CD8-positive, alpha-beta memory T cell (primary cell): ENCODE measurements at regions not wholly inside any gene's neighbourhood (a gene's known extent, or its start where the extent isn't known, plus 50 kb on each side); places are given as distances from the start of the nearest gene placed in this dataset.

Experiments used
- CTCF ChIA-PET: fragments of 350-600 bp; sonication (Branson Sonifier 250); formaldehyde crosslinking; loops from one replicate; lab custom pipeline; 2021; ENCODE audit warnings: antibody characterized with exemption; lab: Charles Lee
- POLR2A ChIA-PET: fragments of 350-600 bp; sonication (Branson Sonifier 250); formaldehyde crosslinking; loops from one replicate; lab custom pipeline; 2021; ENCODE audit warnings: antibody characterized with exemption; lab: Charles Lee
- DNase-seq, 5 donors: peaks; one replicate each; pipeline versions ENCODE4 v3.0.0 to v3.0.0-alpha.2; 2020 to 2022; ENCODE audit warnings: mixed read lengths in 1 of 5
- H3K27ac ChIP-seq: one replicate; pipeline ENCODE4 v1.7.0; 2013; ENCODE audit warnings: low read depth, mild to moderate bottlenecking, low read length, moderate library complexity
- H3K27me3 ChIP-seq: 2 replicates; pipeline ENCODE4 v1.7.0; 2013; ENCODE audit warnings: low read length, mild to moderate bottlenecking; ENCODE audit not compliant: insufficient read depth, poor library complexity, severe bottlenecking
- H3K36me3 ChIP-seq: 2 replicates; pipeline ENCODE4 v1.7.0; 2013; ENCODE audit warnings: mild to moderate bottlenecking, low read length, moderate library complexity; ENCODE audit not compliant: insufficient read depth
- H3K4me1 ChIP-seq: 2 replicates; pipeline ENCODE4 v1.7.0; 2013; ENCODE audit warnings: mild to moderate bottlenecking, low read length, moderate library complexity; ENCODE audit not compliant: insufficient read depth
- H3K4me3 ChIP-seq: 2 replicates; pipeline ENCODE4 v1.7.0; 2013; ENCODE audit warnings: mild to moderate bottlenecking, low read length
- H3K9me3 ChIP-seq: 2 replicates; pipeline ENCODE4 v1.7.0; 2013; ENCODE audit warnings: mild to moderate bottlenecking, low read length
- H3K27ac Mint-ChIP-seq, 8 donors: one replicate each; pipeline ENCODE4 v1.8.0; 2020 to 2021; ENCODE audit warnings: mixed read lengths in 8 of 8, mild to moderate bottlenecking in 6 of 8, inconsistent platforms in 3 of 8, moderate library complexity in 3 of 8
- H3K27me3 Mint-ChIP-seq, 2 donors: one replicate each; pipeline ENCODE4 v1.8.0; 2020 to 2021; ENCODE audit warnings: mixed read lengths in 2 of 2, mild to moderate bottlenecking in 1 of 2, moderate library complexity in 1 of 2
- H3K36me3 Mint-ChIP-seq, 3 donors: one replicate each; pipeline ENCODE4 v1.8.0; 2020 to 2021; ENCODE audit warnings: mixed read lengths in 3 of 3, inconsistent platforms in 1 of 3, mild to moderate bottlenecking in 1 of 3
- H3K4me1 Mint-ChIP-seq, 3 donors: one replicate each; pipeline ENCODE4 v1.8.0; 2020 to 2021; ENCODE audit warnings: mixed read lengths in 3 of 3, inconsistent platforms in 1 of 3, mild to moderate bottlenecking in 1 of 3
- H3K4me3 Mint-ChIP-seq, 7 donors: one replicate each; pipeline ENCODE4 v1.8.0; 2020 to 2021; ENCODE audit warnings: mixed read lengths in 7 of 7, mild to moderate bottlenecking in 6 of 7, moderate library complexity in 4 of 7, inconsistent platforms in 2 of 7
- H3K9me3 Mint-ChIP-seq, 5 donors: one replicate each; pipeline ENCODE4 v1.8.0; 2020 to 2022; ENCODE audit warnings: mixed read lengths in 5 of 5, mild to moderate bottlenecking in 3 of 5, moderate library complexity in 2 of 5, inconsistent platforms in 1 of 5

DNA sequence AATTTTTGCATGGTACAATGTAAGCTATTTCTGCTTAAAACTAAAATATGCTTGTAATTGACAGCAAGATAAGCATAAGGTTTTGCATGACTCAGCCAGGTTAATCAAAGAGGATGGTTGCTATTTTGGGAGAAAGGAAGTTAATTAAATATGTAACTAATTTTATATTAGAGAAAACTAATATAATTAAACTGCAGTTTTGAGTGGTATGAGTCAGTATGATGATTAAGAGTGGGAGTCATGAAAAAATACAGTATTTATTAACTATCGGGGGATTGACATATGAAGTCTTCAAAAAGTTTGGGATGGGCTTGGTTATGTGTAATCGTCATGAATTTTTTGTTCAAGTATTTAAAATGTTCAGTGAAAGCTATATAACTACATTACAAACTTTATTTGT, 54.0 kb upstream of the CDK20 start:
- Histone ChIP-seq H3K36me3 (no peaks in the 10 kb centered on the region), H3K27ac (no peak overlapping the region), H3K4me1 (no peaks in the 10 kb centered on the region), H3K9me3 (no peaks in the 10 kb centered on the region), H3K27me3 (no peaks in the 10 kb centered on the region), H3K4me3 (no peak overlapping the region)
- POLR2A ChIA-PET: no interaction called here
- no peaks in the 10 kb centered on the region for H3K36me3 Mint-ChIP-seq
- H3K27ac Mint-ChIP-seq: no peak overlapping the region
- no peaks in the 10 kb centered on the region for H3K9me3 Mint-ChIP-seq
- H3K27me3 Mint-ChIP-seq: peaks cover 7 to 24% of the 10 kb centered on the region in 2 donors
- CTCF ChIA-PET: no interaction called here
- H3K4me3 Mint-ChIP-seq: no peak overlapping the region
- no peak for DNase-seq
- no peaks in the 10 kb centered on the region for H3K4me1 Mint-ChIP-seq

DNA sequence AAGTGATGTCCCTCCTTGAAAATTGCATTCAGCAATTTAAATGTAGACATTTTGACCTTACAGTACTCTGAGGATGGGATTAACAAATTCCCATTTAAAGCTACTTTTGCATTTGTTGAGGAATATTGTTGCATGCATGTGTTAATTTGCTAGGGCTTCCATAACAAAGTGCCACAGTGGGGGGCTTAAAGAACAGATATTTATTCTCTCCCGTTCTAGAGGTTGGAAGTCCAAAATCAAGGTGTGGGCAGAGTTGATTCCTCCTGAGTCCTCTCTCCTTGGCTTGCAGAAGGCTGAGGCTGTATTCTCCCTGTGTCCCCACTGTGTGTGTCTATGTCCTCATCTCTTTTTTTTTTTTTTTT, 51.8 kb upstream of the CDK20 start:
- ChIA-PET CTCF (interaction anchor here (0.7 kb wide), 1 partner anchor 50 kb away, joined by 3 read pairs; no protein-coding TSS in a partner anchor), POLR2A (no interaction called here)
- H3K27ac ChIP-seq: no peak overlapping the region
- no peaks in the 10 kb centered on the region for H3K4me1 ChIP-seq
- peaks cover 5 to 17% of the 10 kb centered on the region in 2 donors for H3K27me3 Mint-ChIP-seq
- no peaks in the 10 kb centered on the region for H3K9me3 Mint-ChIP-seq
- no peaks in the 10 kb centered on the region for H3K4me1 Mint-ChIP-seq
- H3K4me3 Mint-ChIP-seq: no peak overlapping the region
- H3K36me3 ChIP-seq: no peaks in the 10 kb centered on the region
- H3K27ac Mint-ChIP-seq: no peak overlapping the region
- no peak for DNase-seq
- no peaks in the 10 kb centered on the region for H3K36me3 Mint-ChIP-seq
- no peaks in the 10 kb centered on the region for H3K9me3 ChIP-seq
- no peaks in the 10 kb centered on the region for H3K27me3 ChIP-seq
- H3K4me3 ChIP-seq: no peak overlapping the region

DNA sequence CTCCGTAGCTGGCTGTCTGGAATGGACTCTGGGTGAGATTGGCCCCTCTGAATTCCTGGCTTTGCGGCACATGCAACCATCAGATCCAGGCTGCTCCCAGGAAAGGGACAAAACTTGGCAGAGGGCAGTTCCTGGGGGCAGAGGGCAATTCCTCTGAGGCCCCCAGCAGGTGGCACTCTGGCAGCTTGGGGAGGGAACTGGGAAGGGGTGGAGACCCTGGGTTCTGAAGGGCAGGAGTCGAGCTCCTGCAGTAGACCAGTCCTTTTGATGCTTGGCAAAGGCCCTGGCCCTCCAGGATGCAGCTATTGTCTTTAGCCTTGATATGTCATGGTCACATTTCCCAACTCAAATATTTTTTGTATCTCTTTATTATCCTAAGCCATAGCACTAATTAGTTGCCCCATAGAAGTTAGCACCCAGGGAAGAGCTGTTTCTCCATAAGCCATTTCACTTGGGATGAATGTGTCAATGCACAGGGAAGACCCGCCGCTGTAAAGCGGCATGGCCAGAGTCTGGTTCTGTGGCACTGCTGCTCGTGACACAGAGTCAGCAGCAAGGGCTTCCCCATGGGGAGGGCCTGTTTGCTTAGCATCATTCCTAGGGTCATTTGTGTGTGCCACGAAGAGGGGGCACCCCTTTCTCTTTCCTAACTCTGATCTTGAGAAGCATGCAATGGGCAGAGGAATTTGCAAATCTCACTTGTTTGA, 51.2 kb upstream of the CDK20 start:
- H3K4me1 Mint-ChIP-seq: no peaks in the 10 kb centered on the region
- CTCF ChIA-PET: no interaction called here
- Histone ChIP-seq H3K36me3 (no peaks in the 10 kb centered on the region), H3K4me1 (no peaks in the 10 kb centered on the region), H3K27me3 (no peaks in the 10 kb centered on the region), H3K9me3 (no peaks in the 10 kb centered on the region), H3K4me3 (no peak overlapping the region), H3K27ac (no peak overlapping the region)
- H3K4me3 Mint-ChIP-seq: no peak overlapping the region
- H3K27me3 Mint-ChIP-seq: peaks cover 4 to 16% of the 10 kb centered on the region in 2 donors
- DNase-seq: no peak
- H3K9me3 Mint-ChIP-seq: no peaks in the 10 kb centered on the region
- H3K27ac Mint-ChIP-seq: peak overlapping the region in 1 of 8 donors; percentile 57
- POLR2A ChIA-PET: no interaction called here
- no peaks in the 10 kb centered on the region for H3K36me3 Mint-ChIP-seq

DNA sequence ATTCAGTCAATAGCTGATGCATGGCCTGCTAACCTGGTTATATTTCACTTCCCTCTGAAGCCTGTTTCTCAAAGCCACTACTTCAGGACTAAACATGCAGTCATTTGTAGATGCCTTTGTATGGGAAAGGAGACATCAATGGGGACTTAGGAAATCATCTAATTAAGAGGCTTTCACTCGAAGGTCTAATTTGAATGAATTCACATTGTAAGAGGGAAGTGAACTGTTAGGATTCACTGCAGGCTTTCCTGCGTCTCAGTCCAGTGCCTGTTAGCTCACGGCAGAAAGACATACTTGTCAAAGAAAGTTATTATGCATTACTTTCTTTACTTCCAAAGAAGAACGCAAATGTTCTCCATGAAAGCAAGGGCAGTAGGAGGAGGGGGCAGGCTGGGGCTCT, 50.6 kb upstream of the CDK20 start:
- Mint-ChIP-seq H3K4me1 (no peaks in the 10 kb centered on the region), H3K4me3 (no peak overlapping the region), H3K9me3 (no peaks in the 10 kb centered on the region), H3K27me3 (peaks cover 3 to 12% of the 10 kb centered on the region in 2 donors), H3K27ac (no peak overlapping the region), H3K36me3 (no peaks in the 10 kb centered on the region)
- no peak overlapping the region for H3K27ac ChIP-seq
- no peaks in the 10 kb centered on the region for H3K27me3 ChIP-seq
- ChIA-PET POLR2A (no interaction called here), CTCF (no interaction called here)
- no peaks in the 10 kb centered on the region for H3K36me3 ChIP-seq
- H3K4me3 ChIP-seq: no peak overlapping the region
- no peaks in the 10 kb centered on the region for H3K9me3 ChIP-seq
- no peaks in the 10 kb centered on the region for H3K4me1 ChIP-seq
- DNase-seq: no peak
